SK-N-SH treated with all-trans-retinoic acid at 6 μM for 48 hours (cell line): ENCODE measurements at regions not wholly inside any gene's neighbourhood (a gene's known extent, or its start where the extent isn't known, plus 50 kb on each side); places are given as distances from the start of the nearest gene placed in this dataset.

Experiments used
- ATAC-seq: fragments of 200-7000 bp; cut with Tn5 transposase; 3 replicates; pipeline ENCODE4 v1.9.1; 2020; ENCODE audit warnings: mild to moderate bottlenecking, moderate library complexity
- BACH2 ChIP-seq: fragments of 250-450 bp; sonication (Bioruptor Pico); IDR thresholded peaks from 2 replicates; pipeline ENCODE4 v1.9.0; 2021; ENCODE audit warnings: mild to moderate bottlenecking, borderline replicate concordance
- CSDC2 ChIP-seq: fragments of 250-450 bp; sonication (Bioruptor Pico); IDR thresholded peaks from 2 replicates; pipeline ENCODE4 v1.5.0; 2020; ENCODE audit warnings: mild to moderate bottlenecking, moderate library complexity
- CSRNP3 ChIP-seq: fragments of 250-450 bp; sonication (Bioruptor Pico); IDR thresholded peaks from 2 replicates; pipeline ENCODE4 v1.5.1; 2021; ENCODE audit warnings: mild to moderate bottlenecking, moderate library complexity
- ESRRG ChIP-seq: fragments of 250-450 bp; sonication (Bioruptor Pico); IDR thresholded peaks from 2 replicates; pipeline ENCODE4 v1.6.1; 2021; ENCODE audit warnings: mild to moderate bottlenecking
- GLIS3 ChIP-seq: fragments of 250-450 bp; sonication (Bioruptor Pico); IDR thresholded peaks from 2 replicates; pipeline ENCODE4 v1.5.0; 2020; ENCODE audit warnings: mild to moderate bottlenecking, moderate library complexity
- ISL1 ChIP-seq: fragments of 250-450 bp; sonication (Bioruptor Pico); IDR thresholded peaks from 2 replicates; pipeline ENCODE4 v2.1.2; 2022; ENCODE audit warnings: mild to moderate bottlenecking, moderate library complexity
- OSR1 ChIP-seq: fragments of 250-450 bp; sonication (Bioruptor Pico); IDR thresholded peaks from 2 replicates; pipeline ENCODE4 v1.8.0; 2022; ENCODE audit warnings: moderate library complexity, mild to moderate bottlenecking, inconsistent platforms
- PATZ1 ChIP-seq: fragments of 250-450 bp; sonication (Bioruptor Pico); IDR thresholded peaks from 2 replicates; pipeline ENCODE4 v1.8.0; 2020; ENCODE audit warnings: mild to moderate bottlenecking, moderate library complexity, borderline replicate concordance
- POU6F1 ChIP-seq: fragments of 250-450 bp; sonication (Bioruptor Pico); IDR thresholded peaks from 2 replicates; pipeline ENCODE4 v1.8.0; 2021; ENCODE audit warnings: low read depth, mild to moderate bottlenecking, moderate library complexity, borderline replicate concordance
- RARB ChIP-seq: fragments of 250-450 bp; sonication (Bioruptor Pico); IDR thresholded peaks from 2 replicates; pipeline ENCODE4 v1.8.0; 2021; ENCODE audit warnings: mild to moderate bottlenecking, moderate library complexity
- SNAI2 ChIP-seq: fragments of 250-450 bp; sonication (Bioruptor Pico); IDR thresholded peaks from 2 replicates; pipeline ENCODE4 v1.5.0; 2020; ENCODE audit warnings: mild to moderate bottlenecking, moderate library complexity
- TCF4 ChIP-seq: fragments of 250-450 bp; sonication (Bioruptor Pico); IDR thresholded peaks from 2 replicates; pipeline ENCODE4 v1.8.0; 2021; ENCODE audit warnings: mild to moderate bottlenecking, moderate library complexity, borderline replicate concordance
- TOX ChIP-seq: fragments of 250-450 bp; sonication (Bioruptor Pico); IDR thresholded peaks from 2 replicates; pipeline ENCODE4 v1.8.0; 2021; ENCODE audit warnings: mild to moderate bottlenecking, moderate library complexity, borderline replicate concordance
- TSHZ2 ChIP-seq: fragments of 250-450 bp; sonication (Bioruptor Pico); IDR thresholded peaks from 2 replicates; pipeline ENCODE4 v1.5.0; 2020; ENCODE audit warnings: mild to moderate bottlenecking, moderate library complexity
- ZC3H10 ChIP-seq: fragments of 250-450 bp; sonication (Bioruptor Pico); IDR thresholded peaks from 2 replicates; pipeline ENCODE4 v1.5.1; 2021; ENCODE audit warnings: mild to moderate bottlenecking, moderate library complexity
- ZFP3 ChIP-seq: fragments of 250-450 bp; sonication (Bioruptor Pico); IDR thresholded peaks from 2 replicates; pipeline ENCODE4 v1.5.0; 2020; ENCODE audit warnings: mild to moderate bottlenecking, moderate library complexity
- ZFP30 ChIP-seq: fragments of 450-650 bp; formaldehyde crosslinking; IDR thresholded peaks from 2 replicates; pipeline ENCODE4 v1.5.0; 2022; ENCODE audit warnings: mild to moderate bottlenecking, moderate library complexity

GRCh38 chr15:72915843-72916242 is 132.3 kb upstream of the ADPGK start (continued):
- no peak for TF ChIP-seq TCF4
- TF ChIP-seq POU6F1 (CRISPR knock-in tag), result no peak
- no peak for TF ChIP-seq ESRRG (CRISPR knock-in tag)
- TF ChIP-seq OSR1 (CRISPR knock-in tag), result no peak
- TF ChIP-seq CSRNP3, result no peak
- TF ChIP-seq ZC3H10 (CRISPR knock-in tag), result no peak
- TF ChIP-seq, all 23 proteins: peak for 0

GRCh38 chr15:72912996-72913395 is 129.4 kb upstream of the ADPGK start:
- TF ChIP-seq POU6F1 (CRISPR knock-in tag) (no peak), CSRNP3 (no peak), TOX (CRISPR knock-in tag) (no peak), ISL1 (CRISPR knock-in tag) (no peak), ZC3H10 (CRISPR knock-in tag) (no peak), ZFP3 (no peak), CSDC2 (CRISPR knock-in tag) (no peak), ZFP30 (CRISPR knock-in tag) (no peak)
- TF ChIP-seq, all 23 proteins: peak for 0
- no peak for ATAC-seq

GRCh38 chr15:72912121-72912520 is 128.6 kb upstream of the ADPGK start:
- no peak for TF ChIP-seq PATZ1
- no peak for TF ChIP-seq POU6F1 (CRISPR knock-in tag)
- no peak for TF ChIP-seq ESRRG (CRISPR knock-in tag)
- TF ChIP-seq BACH2 (CRISPR knock-in tag), result no peak
- no peak for TF ChIP-seq SNAI2 (CRISPR knock-in tag)
- TF ChIP-seq TCF4, result no peak
- no peak for TF ChIP-seq OSR1 (CRISPR knock-in tag)
- no peak for TF ChIP-seq CSRNP3
- TF ChIP-seq ZFP30 (CRISPR knock-in tag), result no peak
- no peak for TF ChIP-seq RARB
- no peak for TF ChIP-seq GLIS3 (CRISPR knock-in tag)
- TF ChIP-seq TSHZ2 (CRISPR knock-in tag), result no peak
- TF ChIP-seq, all 23 proteins: peak for 0
- no peak for ATAC-seq
